Mucosa of descending colon (tissue), 3 donors: ENCODE measurements at regions not wholly inside any gene's neighbourhood (a gene's known extent, or its start where the extent isn't known, plus 50 kb on each side); places are given as distances from the start of the nearest gene placed in this dataset.

Experiments
- ATAC-seq: fragments of 200-7000 bp; cut with Tn5 transposase; one replicate; pipeline ENCODE4 v1.9.1; 2020; ENCODE audit warnings: mild to moderate bottlenecking, moderate library complexity
- DNase-seq, 3 donors: peaks; one replicate each; pipeline ENCODE4 v3.0.0-alpha.2; 2020
- H3K36me3 ChIP-seq: fragments of 200-600 bp; one replicate; pipeline ENCODE4 v1.8.0; 2021; ENCODE audit warnings: low read depth, mild to moderate bottlenecking
- H3K4me1 ChIP-seq: fragments of 200-600 bp; one replicate; pipeline ENCODE4 v1.8.0; 2021; ENCODE audit warnings: low read depth, mild to moderate bottlenecking
- H3K4me3 ChIP-seq: fragments of 200-600 bp; one replicate; pipeline ENCODE4 v1.8.0; 2021; ENCODE audit warnings: mild to moderate bottlenecking
- H3K9me3 ChIP-seq: fragments of 200-600 bp; one replicate; pipeline ENCODE4 v1.8.0; 2021; ENCODE audit warnings: mild to moderate bottlenecking
- CTCF ChIP-seq: fragments of 200-600 bp; IDR thresholded peaks from one replicate; pipeline ENCODE4 v1.8.0; 2022; ENCODE audit warnings: antibody characterized with exemption, mild to moderate bottlenecking
- intact Hi-C, 2 donors: fragments of 100-400 bp; cut with DNase I in 1 of 2; cut with micrococcal nuclease in 1 of 2; formaldehyde crosslinking; loops; one replicate each; pipeline versions ENCODE4 v1.11.0 to v1.11.1; 2022; cut with DNase I, micrococcal nuclease
- donor health status: DM: no; HTN: no; CAD: no; lungs with moderate emphysema.
- donor health status: DM: no; HTN: no; CAD: no.
- donor health status: DM: no; HTN: yes; CAD: no.

GRCh38 chr5:166957782-166958181, 1333.7 kb upstream of the WWC1 start:
- DNase-seq: no peak
- ATAC-seq: no peak
- Histone ChIP-seq H3K9me3 (no peaks in the 10 kb centered on the region), H3K36me3 (no peaks in the 10 kb centered on the region), H3K4me3 (no peak overlapping the region), H3K4me1 (no peaks in the 10 kb centered on the region)
- no peak for TF ChIP-seq CTCF
- intact Hi-C loops: no loop called here

GRCh38 chr5:166959766-166960165, 1331.7 kb upstream of the WWC1 start:
- Histone ChIP-seq H3K4me3 (no peak overlapping the region), H3K4me1 (no peaks in the 10 kb centered on the region), H3K36me3 (no peaks in the 10 kb centered on the region), H3K9me3 (no peaks in the 10 kb centered on the region)
- DNase-seq: no peak
- ATAC-seq: no peak
- intact Hi-C loops: no loop called here
- no peak for TF ChIP-seq CTCF

GRCh38 chr5:166961028-166961427, 1330.4 kb upstream of the WWC1 start:
- DNase-seq: peak in 1 of 3 donors; percentile 13
- no peak overlapping the region for H3K4me3 ChIP-seq
- TF ChIP-seq CTCF: no peak
- H3K9me3 ChIP-seq: no peaks in the 10 kb centered on the region
- ATAC-seq: peak; percentile 27
- intact Hi-C loops: no loop called here
- H3K36me3 ChIP-seq: no peaks in the 10 kb centered on the region
- H3K4me1 ChIP-seq: no peaks in the 10 kb centered on the region

- intact Hi-C loops: no loop called here
- no peak for TF ChIP-seq CTCF
- H3K4me1 ChIP-seq: no peaks in the 10 kb centered on the region
- H3K9me3 ChIP-seq: no peaks in the 10 kb centered on the region
- no peaks in the 10 kb centered on the region for H3K36me3 ChIP-seq
- DNase-seq (no peak), ATAC-seq (no peak)
- no peak overlapping the region for H3K4me3 ChIP-seq
These were observed 1329.5 kb upstream of the WWC1 start for GRCh38 chr5:166961913-166962312.

GRCh38 chr5:166962461-166962860, 1329.0 kb upstream of the WWC1 start:
- no peaks in the 10 kb centered on the region for H3K9me3 ChIP-seq
- TF ChIP-seq CTCF: no peak
- no peak for ATAC-seq
- no peaks in the 10 kb centered on the region for H3K4me1 ChIP-seq
- no peaks in the 10 kb centered on the region for H3K36me3 ChIP-seq
- no peak overlapping the region for H3K4me3 ChIP-seq
- DNase-seq: no peak
- intact Hi-C loops: no loop called here

GRCh38 chr5:166963596-166963995, 1327.8 kb upstream of the WWC1 start:
- Histone ChIP-seq H3K9me3 (no peaks in the 10 kb centered on the region), H3K36me3 (no peaks in the 10 kb centered on the region), H3K4me1 (no peaks in the 10 kb centered on the region), H3K4me3 (no peak overlapping the region)
- no peak for TF ChIP-seq CTCF
- intact Hi-C loops: no loop called here
- ATAC-seq: no peak
- DNase-seq: no peak
